HG03520 (cell line): ENCODE measurements at regions not wholly inside any gene's neighbourhood (a gene's known extent, or its start where the extent isn't known, plus 50 kb on each side); places are given as distances from the start of the nearest gene placed in this dataset.
"Not testable (repeated sequence)": the region's sequence is repeated elsewhere in the genome, so short reads cannot be mapped to it uniquely, and the experiment has no call there.

ENCODE experiments used
- ATAC-seq: cut with Tn5 transposase; IDR thresholded peaks from one replicate; pipeline ENCODE4 v1.9.1; 2021; ENCODE audit warnings: mild to moderate bottlenecking, moderate library complexity; ENCODE audit not compliant: unreplicated experiment

- ATAC-seq = no peak
Observed at GRCh38 chr9:26789959-26790358, 102.6 kb downstream of the CAAP1 start.

GRCh38 chr9:26786564-26786963, 106.0 kb downstream of the CAAP1 start:
- no peak for ATAC-seq

GRCh38 chr9:26782899-26783298, 109.7 kb downstream of the CAAP1 start:
- ATAC-seq = no peak

GRCh38 chr9:26781906-26782305, 110.7 kb downstream of the CAAP1 start:
- ATAC-seq = no peak

- not testable (repeated sequence) for ATAC-seq
Observed at GRCh38 chr9:26780307-26780706, 112.3 kb downstream of the CAAP1 start.

- no peak for ATAC-seq
Observed at GRCh38 chr9:26779062-26779461, 113.5 kb downstream of the CAAP1 start.

GRCh38 chr9:26775391-26775790, 117.2 kb downstream of the CAAP1 start:
- ATAC-seq = no peak

GRCh38 chr9:26773056-26773455, 119.5 kb downstream of the CAAP1 start:
- ATAC-seq = no peak

- ATAC-seq = no peak
Observed at GRCh38 chr9:26770821-26771220, 121.8 kb downstream of the CAAP1 start.

GRCh38 chr9:26768145-26768544, 124.5 kb downstream of the CAAP1 start:
- ATAC-seq = no peak

GRCh38 chr9:26760675-26761074, 131.9 kb downstream of the CAAP1 start:
- no peak for ATAC-seq

GRCh38 chr9:26758655-26759054, 133.9 kb downstream of the CAAP1 start:
- ATAC-seq = no peak

GRCh38 chr9:26756881-26757280, 135.7 kb downstream of the CAAP1 start:
- ATAC-seq = no peak

- ATAC-seq = no peak
Observed at GRCh38 chr9:26755476-26755875, 137.1 kb downstream of the CAAP1 start.

GRCh38 chr9:26754509-26755164, 138.0 kb downstream of the CAAP1 start:
- ATAC-seq = no peak

GRCh38 chr9:26753971-26754370, 138.6 kb downstream of the CAAP1 start:
- no peak for ATAC-seq

- no peak for ATAC-seq
Observed at GRCh38 chr9:26750162-26750561, 142.4 kb downstream of the CAAP1 start.

GRCh38 chr9:26748449-26749058, 144.0 kb downstream of the CAAP1 start:
- no peak for ATAC-seq

- ATAC-seq = no peak
Observed at GRCh38 chr9:26747611-26748010, 145.0 kb downstream of the CAAP1 start.

GRCh38 chr9:26746357-26747072, 146.1 kb downstream of the CAAP1 start:
- peak; percentile 89 for ATAC-seq

- no peak for ATAC-seq
Observed at GRCh38 chr9:26745111-26745510, 147.5 kb downstream of the CAAP1 start.
